CD4-positive, alpha-beta T cell treated with Interleukin-4 for 1 hour (primary cell): ENCODE measurements at regions not wholly inside any gene's neighbourhood (a gene's known extent, or its start where the extent isn't known, plus 50 kb on each side); places are given as distances from the start of the nearest gene placed in this dataset.
"Not testable (repeated sequence)": the region's sequence is repeated elsewhere in the genome, so short reads cannot be mapped to it uniquely, and the experiment has no call there.

Source experiments
- DNase-seq, 2 donors: peaks; one replicate each; pipeline ENCODE4 v3.0.0-alpha.2; 2020 to 2022

DNA sequence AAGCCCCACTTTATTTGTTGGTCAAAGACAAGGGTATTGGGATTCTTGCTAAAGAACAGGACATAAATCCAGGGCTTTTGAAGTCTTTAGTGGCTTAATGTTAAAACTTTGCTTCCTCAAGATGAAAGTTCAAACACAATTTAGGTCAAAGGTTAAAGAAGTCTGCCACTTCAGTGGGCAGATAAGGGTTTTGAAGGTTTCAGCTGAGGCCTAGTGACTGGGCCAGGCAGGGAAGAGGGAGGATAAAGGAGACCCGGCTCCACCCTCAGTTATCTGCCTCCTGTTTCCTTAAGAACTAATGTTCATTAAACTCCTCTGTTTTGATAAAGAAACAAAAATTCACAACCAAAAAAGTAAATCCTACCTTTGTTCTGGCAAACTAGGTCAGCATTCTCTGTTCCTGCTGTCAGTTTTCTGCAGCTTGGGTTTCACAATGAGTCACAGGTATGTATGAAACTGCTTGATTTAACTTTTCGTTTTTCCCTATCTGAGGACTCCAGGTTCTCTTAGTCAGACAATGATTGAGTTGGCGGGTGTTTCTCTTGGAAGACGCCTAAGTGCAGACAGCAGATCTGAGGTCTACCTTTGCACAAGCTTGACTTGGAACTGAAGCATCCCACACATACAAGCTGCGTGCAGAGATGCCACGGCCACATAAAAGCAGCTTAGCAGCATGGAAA is 208.3 kb downstream of the EXOC5 start:
- no peak for DNase-seq

DNA sequence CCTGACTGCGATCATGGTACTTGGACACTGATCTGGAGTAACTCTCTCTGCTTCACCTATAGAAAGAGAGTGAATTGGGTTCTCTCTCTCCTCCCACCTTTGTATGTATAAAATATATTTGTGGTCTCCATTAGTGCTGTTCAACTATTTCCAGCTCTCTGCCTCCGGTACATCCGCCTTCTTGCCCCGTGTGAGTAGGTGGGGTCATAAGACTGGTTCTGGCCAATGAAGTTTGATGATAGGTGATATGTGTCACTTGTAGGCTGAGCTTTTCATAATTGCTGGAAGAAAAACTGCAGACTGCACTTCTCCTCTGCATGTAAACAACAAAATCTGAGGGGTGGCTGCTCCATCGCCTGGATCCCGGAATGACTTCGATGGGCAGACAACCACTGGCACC is 210.4 kb downstream of the EXOC5 start:
- no peak for DNase-seq

DNA sequence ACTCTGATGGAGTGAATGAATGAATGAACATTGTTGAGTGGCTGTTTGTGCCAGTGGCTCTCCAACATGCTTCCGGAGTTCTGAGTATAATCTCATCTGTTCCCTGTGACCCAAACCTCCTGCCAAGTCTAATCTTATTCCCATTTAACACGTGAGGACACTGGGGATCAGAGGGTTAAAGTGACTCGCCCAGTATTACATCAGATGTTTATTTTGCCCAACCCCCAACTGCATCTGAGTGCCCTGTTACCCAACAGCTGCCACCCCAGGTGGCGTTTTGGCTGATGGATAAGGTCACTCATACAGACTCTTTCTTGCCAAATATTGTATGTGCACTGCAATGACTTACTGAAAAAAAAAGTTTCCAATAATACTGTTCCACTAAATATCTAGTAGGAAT is 210.9 kb downstream of the EXOC5 start:
- DNase-seq, result no peak

DNA sequence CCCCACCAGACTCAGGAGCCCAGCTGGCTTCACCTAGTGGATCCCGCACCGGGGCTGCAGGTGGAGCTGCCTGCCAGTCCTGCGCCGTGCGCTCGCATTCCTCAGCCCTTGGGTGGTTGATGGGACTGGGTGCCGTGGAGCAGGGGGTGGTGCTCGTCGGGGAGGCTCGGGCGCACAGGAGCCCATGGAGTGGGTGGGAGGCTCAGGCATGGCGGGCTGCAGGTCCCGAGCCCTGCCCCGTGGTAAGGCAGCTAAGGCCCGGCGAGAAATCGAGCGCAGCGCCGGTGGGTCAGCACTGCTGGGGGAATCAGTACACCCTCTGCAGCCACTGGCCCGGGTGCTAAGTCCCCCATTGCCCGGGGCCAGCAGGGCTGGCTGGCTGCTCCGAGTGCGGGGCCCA is 212.2 kb downstream of the EXOC5 start:
- DNase-seq, result not testable (repeated sequence)

DNA sequence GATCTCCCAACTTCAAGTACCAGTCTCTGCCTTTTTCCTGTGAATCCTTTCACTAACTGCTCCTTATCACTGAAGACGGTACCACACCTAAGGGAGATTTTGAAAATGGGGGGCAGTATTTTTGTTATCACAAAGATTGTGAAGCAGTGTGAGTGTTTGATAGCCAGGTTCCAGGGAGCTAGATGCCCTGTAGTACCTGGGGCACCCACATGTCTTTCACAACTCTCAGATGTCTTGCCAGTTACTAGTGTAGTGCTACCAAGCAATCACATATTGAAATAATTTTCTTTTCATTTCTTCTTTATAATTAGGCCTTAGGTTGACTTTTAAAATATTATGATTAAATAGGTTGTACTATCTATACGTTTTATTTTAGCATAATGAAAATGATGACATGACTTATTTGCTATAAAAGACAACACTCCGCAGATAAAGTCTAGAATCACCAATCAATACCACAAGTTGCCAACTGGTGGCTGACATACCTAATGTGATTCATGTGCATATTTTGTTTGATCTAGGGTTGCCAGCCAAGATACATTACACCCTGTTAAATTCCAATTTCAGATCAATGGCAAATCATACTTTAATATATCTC is 215.9 kb downstream of the EXOC5 start:
- DNase-seq, result no peak

DNA sequence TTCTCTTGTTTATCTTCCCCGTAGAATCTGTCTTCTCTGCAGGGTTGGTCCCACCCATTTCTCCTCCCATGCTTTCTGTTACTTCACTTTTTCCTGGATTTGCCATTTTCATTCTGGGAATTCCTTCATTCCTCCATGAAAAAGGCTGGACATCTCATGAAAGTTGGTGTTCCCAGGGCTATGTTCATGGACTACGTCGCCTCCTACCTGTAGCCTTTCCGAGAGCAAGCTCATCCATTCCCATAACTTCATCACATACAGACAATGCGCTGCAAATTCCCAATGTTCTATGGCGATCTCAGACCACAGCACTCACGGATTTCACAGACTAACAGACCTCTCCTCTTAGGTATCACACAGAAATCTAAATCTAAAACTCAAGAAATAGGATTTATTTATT is 217.1 kb downstream of the EXOC5 start:
- no peak for DNase-seq

DNA sequence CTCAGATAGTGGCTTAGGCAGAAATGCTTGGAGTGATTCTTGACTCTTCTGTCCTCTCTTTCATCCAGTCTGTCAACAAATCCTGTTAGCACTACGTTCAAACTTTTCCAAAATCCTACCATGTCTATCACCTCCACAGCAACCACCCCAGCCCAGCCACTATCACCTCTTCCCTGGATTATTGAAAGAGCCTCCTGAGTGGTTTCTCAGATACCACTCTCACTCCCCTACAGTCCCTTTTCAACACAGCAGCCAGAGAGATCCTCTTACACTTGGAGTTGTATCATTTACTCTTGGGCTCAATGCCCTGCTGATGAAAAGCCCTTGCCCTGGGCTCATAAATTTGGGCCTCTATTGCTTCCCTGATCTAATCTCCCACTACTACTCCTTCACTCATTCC is 218.9 kb downstream of the EXOC5 start:
- no peak for DNase-seq

DNA sequence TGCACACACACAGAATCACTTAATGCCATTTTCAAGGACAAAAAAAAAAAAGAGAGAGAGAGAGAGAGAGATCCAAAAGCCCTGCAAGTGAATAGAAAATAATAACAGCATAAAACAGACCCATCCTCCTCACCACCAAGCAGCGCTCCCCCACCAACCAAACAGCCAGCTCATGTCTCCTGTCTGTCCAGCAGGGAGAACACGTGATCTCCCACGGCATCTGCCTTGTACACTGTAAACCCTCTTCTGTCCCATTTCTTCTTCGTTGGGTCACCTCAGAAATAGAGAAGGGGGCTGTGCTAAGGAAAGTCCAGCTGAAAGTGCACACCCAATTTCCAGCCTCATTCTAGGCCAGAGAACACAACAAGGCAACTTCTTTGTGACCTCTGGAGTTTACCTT is 222.5 kb downstream of the EXOC5 start:
- no peak for DNase-seq

DNA sequence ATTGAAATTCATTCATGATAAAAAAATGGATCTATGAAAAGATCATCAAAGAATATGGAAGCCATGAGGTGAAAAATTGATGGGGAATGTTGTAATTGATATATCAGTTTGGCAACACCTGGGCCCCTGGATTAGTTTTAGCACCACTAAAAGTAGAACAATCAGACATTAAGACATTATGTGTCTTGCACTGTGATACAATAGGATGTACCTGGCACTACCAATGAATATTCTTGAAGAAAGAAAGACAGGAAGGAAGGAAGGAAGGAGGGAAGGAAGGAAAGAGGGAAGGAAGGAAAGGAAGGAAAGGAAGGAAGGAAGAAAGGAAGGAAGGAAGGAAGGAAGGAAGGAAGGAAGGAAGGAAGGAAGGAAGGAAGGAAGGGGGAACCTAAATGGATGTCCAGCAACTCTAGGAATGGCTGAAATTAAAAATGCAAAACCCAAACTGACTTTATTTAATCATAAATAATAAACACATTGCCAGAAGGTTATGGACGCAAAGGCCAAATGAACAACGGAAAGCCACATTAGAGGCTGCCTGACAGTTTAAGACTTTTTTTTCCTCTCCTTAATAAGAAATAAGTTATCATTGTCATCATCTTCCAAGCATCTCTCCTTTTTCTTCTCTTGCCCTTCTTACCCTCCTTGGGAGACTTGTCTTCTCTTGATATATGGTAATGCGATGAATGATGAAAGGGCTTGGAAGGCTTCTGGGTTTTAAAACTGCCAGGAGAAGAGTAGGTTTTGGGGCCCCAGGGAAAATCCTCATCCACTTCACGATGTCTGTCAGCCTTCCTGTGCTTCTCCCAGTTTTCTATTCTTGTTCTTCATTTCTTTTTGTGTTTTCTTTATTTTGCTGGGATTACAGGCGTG is 224.4 kb downstream of the EXOC5 start:
- DNase-seq, result not testable (repeated sequence)

DNA sequence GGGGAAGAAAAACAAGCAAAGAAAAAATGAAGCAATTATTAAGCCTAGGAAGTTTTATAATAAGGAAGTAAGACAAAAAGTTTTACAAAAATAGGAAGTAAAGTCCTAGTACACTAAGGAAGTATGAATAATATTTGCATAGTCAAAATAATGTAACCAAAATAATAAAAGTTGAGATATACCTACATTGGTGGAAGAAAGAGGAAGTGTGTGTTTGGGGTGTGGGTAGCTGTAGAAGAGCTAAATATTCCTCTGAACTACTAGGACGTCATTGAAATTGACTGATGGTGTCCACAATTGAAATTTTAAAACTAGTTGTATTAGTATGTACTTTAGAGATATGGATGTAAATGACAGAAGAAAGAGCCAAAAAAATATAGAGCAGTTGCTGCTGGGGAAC is 228.4 kb upstream of the OTX2 start:
- no peak for DNase-seq

DNA sequence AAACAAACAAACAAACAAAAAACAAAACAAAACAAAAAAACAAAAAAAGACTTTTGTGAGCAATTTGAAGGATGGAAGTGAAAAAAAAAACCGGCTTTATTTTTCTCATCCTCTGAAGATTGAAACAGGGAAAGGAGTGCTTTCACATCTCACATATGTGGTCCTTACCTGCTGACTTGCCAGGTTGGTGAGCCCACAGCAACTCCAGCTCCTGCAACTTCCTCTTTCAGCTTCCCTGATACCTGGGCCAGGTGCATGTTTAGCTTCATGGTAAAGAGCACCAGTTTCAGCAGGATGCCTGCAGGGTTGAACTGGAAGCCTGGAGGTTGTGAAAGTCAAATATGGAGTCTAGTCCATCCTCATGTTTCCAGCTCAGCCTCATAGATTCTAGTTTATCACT is 221.2 kb upstream of the OTX2 start:
- no peak for DNase-seq

DNA sequence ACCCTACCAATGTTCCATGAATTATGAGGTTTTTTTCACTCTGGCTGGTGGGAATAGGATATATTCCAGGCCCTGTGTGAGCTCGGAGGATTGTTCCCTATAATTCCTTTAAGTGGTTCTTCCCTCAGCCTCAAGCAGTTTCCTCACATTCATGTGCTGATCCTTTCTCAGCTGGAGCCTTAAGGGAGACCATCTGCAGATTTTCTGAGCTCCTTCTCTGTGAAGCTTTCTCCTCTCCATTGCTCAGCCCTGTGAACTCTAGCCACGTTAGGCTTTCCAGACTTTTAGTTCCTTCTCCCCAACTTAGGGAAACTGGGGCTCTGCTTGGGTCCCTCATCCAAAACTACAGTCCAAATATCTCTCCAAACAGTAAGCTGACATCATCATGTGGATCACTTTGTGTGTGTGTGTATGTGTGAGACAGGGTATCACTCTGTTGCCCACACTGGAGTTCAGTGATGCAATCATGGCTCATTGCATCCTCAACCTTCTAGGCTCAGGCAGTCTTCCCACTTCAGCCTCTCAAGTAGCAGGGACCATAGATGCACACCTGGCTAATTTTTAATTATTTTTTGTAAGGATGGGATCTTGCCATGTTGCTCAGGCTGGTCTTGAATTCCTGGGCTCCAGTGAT is 219.5 kb upstream of the OTX2 start:
- no peak for DNase-seq

DNA sequence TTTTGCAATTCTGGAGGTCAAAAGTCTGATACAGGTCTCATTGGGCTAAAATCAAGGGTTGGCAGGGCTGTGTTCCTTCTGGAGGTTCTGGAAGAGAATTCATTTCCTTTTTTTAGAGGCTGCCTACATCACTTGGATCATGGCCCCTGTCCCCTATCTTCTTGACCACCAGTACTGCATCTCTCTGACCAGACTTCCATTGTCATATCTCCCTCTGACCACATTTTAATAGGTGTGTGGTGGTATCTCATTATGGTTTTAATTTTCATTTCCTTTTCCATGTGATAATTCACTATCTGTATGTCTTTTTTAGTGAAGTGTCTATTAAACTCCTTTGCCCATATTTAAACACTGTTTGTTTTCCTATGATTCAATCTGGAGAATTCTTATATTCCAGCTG is 215.2 kb upstream of the OTX2 start:
- no peak for DNase-seq

DNA sequence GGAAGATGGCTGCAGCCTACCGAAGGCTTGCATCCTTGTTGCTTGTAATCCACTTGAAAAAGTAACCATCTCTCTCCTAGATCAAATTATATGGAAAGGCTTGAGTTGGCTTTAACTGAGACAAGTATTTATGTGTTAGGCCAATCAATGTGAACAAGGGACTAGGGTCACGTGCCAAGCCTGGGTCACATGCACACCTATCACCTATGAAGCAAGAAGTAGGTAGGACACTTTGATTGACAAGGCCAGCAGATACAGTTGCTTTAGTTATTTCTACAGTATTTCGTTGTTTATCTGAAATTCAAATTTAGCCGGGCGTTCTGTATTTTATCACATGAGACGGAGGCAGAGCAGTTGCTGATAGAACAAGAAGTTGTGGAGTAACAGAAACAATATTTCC is 212.3 kb upstream of the OTX2 start:
- no peak for DNase-seq

DNA sequence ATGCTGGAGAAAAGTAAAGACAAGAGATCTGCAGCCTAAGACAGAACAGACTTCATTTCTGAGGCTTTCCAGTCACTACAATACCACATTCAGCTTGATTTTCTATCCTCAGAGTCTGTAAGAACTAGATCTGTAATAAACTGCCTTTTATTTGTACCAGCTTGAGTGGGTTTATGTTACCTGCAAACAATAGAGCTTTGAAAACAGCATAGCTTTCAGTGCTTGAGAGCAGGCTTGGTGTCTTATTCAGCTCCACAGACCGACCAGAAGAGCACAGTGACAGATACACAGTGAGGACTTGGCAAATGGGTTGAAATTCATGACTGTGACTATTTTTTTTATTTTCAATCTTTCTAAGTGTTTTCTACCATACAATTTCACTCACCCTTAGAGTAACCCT is 207.8 kb upstream of the OTX2 start:
- no peak for DNase-seq

DNA sequence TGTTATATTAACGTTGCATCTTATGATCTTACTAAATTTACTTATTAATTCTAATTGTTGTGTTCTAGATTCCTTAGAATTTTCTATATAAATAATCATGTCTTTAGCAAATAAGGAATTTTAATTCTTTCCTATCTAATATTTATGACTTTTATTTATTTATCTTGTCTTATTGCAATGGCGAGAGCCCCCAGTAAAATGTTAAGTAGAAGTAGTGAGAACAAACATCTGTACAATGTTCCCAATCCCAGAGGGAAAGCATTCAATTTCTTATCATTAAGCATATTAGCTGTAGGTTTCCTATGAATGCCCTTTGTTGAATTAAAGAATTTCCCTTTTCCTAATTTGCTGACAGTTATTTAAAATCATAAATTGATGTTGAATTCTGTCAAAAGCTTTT is 203.7 kb upstream of the OTX2 start:
- no peak for DNase-seq

DNA sequence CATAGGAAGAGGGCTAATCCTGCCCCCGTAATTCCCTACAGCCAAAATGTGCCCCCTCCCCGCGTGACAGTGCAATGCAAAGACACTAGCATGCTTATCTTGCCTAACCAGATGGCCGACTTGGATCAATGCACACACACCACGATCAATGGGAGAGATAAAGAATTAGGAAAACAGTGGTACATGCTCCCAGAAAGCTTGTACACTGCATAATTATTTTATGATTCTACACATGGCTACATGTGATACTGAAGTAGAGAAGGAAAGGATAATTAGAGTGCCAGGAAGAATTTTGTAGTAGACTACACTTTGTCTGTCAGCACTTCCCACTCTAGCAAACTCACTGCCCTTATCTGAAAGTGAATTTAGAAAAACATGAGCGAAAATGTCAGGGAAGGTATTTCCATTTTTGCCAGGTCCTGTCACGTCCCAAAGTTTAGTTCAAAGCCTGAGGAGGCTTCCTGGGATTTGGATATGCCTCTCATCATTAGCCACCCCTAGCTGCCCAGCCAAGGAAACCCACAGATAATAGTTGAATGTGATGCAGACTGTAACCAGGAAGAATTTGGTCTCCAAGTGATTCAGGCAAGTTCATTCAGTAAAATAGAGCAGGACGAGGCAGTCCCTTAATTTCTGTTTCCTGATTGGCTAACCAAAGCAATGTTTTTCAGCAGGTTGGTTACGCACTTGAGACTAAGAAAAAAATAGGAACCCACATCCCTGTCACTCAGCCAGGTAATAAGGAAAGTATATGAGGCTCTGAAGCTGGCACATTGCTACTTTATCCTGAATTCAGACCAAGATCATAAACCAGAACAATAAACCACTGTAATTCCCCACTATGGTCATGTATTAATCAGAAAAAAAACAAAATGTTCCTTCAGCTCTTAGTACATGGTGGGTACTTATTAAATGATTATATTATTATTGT is 199.6 kb upstream of the OTX2 start:
- no peak for DNase-seq

DNA sequence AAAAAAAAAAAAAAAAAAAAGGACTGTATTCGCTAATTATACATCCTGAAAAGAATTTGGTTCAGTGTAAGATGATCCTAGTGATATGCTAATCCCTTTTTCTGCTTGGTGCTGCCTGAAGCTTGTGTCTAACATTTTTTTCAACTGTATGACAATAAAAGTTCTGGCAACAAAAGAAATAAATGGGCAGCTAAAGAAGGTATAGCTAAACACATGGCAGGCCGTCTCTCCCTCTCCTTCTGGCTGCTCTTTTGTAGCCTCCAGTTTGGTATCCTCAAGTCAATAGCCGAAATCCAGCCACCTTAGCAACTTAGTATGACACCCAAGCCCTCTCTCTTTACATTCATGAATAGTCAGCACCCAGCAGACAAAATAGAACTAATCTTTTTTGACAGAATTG is 198.3 kb upstream of the OTX2 start:
- no peak for DNase-seq

DNA sequence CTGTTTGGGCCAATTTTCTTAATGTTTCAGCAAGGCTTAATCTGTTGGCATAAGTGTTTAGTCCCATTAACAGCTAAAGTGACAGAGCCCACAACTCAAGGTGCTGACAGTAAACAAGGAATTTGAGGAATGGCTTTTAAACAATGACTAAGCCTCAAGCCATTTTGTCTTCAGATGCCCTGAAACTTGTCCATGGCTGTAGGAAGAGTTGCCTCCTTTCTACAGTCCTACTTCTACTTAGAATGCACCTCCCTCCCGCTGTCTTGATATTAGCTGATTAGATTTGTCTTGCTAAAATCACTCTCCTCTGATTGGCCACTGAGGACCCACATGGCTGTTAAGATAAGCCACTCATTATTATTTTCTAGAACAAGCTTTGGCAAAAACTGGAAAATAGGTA is 188.4 kb upstream of the OTX2 start:
- no peak for DNase-seq

DNA sequence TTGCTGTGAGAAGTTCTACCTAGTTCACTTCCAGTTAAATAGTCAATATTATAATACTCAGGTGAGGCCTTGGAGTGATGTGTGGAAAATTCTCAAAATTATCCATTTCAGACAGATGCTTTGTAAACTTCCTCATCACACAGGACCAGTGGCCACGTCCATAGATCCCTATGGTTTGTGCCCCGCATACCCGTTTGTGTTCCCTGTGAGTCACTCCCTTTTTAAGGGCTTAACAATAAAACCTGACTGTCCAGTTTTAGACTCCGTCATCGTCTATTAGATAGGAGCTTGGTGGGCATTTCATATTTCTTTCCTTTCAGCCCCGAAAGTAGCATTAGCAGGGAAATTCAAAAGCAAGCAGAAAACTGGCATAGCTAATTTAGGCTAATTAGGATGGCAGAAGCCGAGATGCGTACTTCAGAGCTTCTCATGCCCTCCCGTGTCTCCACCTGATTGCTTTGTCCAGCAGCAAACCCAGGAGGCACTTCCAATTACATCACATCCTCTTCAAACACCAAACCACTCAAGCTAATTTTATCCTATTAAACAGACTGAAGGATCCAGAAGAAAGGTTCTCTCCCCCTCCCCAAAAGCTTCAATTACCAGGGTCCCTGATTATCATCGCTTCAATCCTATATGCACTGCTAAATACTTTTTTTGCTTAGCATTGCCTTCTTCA is 186.6 kb upstream of the OTX2 start:
- no peak for DNase-seq

DNA sequence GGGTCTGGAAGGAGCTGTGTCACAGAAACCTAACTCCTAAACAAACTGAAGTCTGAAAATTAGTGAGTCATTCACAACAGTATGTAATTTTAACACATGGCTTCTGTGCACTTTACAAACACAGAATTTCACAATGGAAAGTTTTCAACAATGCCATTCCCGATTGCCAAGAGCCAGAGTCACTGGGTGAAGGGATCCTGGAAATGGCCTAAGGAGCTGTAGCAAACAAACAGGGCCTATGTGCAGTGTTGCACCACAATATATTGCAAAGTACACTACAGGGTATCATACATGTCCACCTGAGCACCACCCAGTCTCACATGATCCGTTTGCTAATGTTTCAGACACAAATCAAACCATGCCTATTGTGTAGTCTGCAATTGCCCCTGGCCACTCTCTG is 184.7 kb upstream of the OTX2 start:
- no peak for DNase-seq

DNA sequence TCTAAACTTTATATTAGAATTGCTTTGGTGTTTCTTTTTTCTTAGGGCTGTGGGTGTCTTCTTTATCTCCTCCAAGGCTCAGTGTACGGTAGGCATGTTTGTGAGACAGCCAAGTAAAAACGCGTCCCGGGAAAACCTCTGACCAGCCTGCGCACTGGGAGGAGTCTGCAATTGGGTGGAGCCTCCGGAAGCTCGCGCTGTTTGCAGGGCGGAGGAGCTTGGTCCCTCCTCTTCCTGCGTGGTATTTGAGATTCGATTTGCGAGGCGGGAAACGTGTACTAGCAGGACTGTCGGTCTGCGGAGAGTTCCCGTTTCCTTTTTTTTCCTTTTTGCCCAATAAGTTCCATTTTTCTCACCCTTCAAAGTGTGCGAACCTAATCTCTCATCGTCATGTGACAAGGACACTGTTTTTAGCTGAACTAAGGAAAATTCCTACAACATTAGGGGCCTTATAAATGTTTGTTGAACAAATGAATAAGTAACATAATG is 182.1 kb upstream of the OTX2 start:
- no peak for DNase-seq
